SH-SY5Y (cell line): ENCODE measurements at regions not wholly inside any gene's neighbourhood (a gene's known extent, or its start where the extent isn't known, plus 50 kb on each side); places are given as distances from the start of the nearest gene placed in this dataset.

Experiments
- GATA2 ChIP-seq: IDR thresholded peaks from 2 replicates; pipeline ENCODE4 v1.6.1; 2011; ENCODE audit warnings: mild to moderate bottlenecking, low read depth, low read length
- GATA3 ChIP-seq: IDR thresholded peaks from 2 replicates; pipeline ENCODE4 v1.6.1; 2011; ENCODE audit warnings: low read depth, mild to moderate bottlenecking, low read length, moderate library complexity

DNA sequence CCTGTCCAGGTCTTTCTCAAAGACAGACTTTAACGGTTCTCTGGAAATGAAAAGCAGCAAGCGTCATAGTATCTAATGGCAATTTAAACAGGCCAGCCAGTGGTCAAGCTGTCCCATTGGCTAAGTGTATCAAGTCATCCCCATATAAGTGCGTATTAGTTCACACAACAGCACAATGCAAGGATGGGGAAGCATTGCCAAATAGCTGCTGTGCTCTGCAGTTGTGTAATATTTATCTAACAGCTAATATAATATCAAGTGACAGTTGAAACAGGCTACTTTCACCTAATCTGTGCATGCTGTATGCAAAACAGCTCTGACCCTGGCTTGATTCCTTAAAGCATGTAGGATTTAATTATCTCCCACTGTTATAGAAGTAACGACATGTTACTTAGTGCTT, 134.8 kb upstream of the PPARGC1A start:
- TF ChIP-seq GATA2 (no peak), GATA3 (no peak)
